Stimulated activated CD4-positive, alpha-beta T cell treated with anti-CD3 and anti-CD28 coated beads, TNF-alpha, amount 100 ng/mL, for 4 hours (primary cell): ENCODE measurements at regions not wholly inside any gene's neighbourhood (a gene's known extent, or its start where the extent isn't known, plus 50 kb on each side); places are given as distances from the start of the nearest gene placed in this dataset.

Experiments
- DNase-seq, 3 experiments: peaks; one replicate each; pipeline ENCODE4 v3.0.0-alpha.2; 2020; ENCODE audit warnings: low read depth in 3 of 3

DNA sequence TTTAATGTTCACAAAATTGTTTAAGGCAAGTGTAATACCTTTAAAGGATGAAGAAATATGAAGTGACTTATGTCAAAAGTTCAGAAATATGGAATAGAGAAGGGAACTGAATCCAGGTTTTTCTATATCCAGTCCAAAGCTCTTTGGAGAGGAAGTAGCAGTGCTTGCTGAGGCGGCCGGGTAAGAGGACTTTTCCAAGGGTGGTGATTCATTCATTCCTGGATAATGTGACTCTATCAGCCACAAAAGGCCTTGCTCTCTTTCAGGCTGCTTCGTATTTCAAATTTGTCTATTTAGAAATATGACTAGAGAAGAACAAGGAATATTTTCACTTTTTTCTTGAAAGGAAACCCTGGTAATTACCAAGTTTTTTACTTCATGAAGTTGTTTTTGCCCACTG is 830.1 kb upstream of the ZEB2 start:
- DNase-seq: no peak

DNA sequence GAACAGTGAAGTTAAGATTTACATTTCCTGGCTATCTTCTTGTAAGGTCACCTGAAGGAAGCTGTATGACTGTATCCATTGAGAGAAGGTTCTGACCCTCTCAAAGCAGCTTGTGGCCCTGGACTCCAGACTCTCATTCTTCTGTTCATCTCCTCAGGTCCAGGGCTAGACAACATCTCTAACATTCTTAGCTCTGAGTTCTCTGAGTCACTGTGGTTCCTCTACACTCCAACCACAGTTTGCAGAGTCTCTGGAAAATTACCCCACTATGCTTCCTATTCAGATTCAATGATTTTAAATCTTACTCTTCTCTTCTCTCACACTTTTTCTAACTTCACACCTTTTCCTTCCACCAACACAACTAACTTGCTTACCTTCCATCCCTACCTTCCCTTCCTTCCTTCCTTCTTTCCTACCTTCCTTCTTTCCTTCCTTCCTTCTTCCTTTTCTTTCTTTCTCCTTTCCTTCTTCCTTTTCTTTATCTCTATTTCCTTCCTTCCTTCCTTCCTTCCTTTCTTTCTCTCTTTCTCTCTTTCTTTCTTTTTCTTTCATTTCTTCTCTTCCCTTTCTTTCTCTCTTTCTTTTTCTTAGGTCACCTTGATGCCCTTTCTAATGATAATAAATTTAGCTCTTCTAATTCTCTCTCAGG is 824.3 kb upstream of the ZEB2 start:
- DNase-seq: no peak

DNA sequence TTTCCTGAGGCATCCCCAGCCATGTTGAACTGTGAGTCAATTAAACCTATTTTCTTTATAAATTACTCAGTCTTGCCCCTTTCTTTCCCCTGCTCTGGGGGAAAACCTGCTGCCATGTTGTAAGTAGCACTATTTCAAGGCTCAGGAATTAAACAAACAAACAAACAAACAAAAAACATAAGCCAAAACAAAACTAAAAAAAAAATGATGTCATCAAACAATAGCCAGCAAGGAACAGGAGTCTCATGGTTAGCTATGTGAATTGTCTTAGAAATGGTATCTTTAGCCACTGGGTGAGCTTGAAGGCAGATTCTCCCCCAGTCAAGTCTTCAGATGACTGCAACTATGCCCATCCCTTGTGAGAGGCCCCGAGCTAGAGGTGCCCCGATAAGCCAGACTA is 823.4 kb upstream of the ZEB2 start:
- no peak for DNase-seq

DNA sequence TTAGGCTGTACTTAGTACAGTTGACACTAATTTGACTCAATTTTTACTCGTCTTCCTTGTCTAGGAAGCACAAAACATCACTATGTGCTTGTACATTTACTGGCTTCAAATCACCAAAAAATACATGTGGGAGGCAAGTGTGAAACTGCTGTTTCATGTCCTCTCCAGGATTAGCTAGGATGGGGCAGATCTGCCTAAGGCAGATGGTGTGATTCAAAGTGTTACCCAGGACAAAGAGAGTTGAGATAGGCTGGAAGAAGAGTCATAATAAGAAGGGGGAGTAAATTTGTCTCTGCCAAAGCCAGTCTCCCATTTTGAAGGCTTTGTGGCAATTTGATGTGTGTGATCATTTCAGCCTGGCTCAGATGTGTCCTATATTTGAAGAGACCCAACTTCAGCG is 821.6 kb upstream of the ZEB2 start:
- DNase-seq: no peak

DNA sequence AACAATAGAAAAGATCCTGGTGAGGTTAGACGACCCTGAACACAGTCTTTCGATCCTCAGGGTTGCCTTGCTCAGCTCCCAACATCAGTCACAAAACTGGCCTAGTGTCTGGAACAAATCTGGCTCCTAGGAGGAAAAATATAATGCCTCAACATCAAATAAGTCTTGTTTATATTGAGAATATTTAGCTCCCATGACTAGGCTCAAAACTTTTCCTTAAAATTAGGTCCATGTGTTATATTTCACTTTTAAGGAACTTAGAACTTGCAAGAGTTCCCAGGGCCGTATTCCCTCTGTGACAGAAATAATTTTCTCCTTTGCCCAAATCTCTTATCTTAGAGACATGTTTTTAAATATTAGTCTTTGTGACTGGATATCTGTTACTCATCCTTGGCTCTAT is 819.7 kb upstream of the ZEB2 start:
- DNase-seq: no peak

DNA sequence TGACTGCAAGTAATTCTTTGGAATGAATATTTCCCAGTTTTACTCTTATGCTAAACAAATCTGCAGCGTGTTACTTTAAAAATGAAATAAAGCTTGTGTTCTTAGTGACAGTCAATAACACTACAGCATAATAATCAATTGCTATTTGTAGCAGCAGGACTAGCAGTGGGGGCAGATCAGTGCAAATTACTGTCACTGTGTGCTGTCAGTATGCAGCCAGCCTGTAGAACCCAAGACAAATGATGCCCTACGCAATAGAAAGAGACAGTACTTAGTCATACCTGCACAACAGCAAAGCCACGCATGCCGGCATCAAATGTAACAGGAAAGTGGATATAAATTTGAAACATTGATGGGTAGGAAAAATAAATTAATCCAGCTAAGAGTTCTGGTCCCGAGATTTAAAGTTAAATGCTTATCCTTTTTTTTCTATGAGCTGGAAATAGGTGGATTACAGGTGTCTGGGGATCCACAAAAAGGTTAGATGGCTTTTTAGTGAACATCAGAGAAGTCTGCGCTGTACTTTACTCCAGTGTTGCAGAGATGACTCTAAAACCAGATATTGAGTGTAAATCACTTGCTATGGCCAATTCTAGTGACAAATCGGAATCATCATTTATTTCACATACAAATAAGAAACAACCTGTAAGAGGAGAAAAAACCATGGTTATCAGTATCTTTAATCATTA is 812.4 kb upstream of the ZEB2 start:
- DNase-seq: no peak

DNA sequence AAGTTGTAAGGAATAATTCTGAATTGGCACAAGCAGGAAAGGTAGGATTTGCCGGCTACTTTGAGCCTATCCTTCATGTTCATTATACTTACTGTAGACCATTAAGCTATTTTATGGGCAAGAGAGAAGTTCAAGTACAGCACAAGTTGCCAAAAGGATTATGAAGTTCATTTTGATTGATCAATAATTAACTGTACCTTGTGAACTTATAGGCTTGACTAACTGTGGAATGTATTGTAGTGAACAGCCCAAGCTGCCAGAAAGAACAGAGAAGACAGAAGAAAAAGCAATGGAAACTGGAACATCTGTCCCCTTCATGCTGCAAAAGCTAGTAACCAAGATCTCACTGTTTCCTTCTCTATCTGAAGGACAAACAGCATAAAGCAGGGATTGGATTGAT is 810.1 kb upstream of the ZEB2 start:
- DNase-seq: no peak

DNA sequence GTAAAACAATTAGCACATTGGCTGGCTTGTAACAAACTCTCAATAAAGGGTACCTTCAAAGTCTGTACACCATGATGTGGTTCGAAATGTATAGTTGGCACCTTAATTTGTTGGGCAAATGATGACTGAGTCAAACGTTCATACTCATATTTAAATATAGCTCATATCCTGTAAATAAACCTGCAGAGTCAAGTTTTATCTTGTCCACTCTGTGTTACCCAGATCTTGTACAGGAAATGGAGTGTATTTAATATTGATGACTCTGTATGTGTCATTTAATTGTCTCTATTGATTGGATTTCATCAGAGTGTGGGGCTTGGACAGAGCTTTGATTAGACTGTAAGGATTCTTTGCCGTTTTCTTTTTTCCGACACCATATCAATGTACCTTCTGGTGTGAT is 805.6 kb upstream of the ZEB2 start:
- no peak for DNase-seq

DNA sequence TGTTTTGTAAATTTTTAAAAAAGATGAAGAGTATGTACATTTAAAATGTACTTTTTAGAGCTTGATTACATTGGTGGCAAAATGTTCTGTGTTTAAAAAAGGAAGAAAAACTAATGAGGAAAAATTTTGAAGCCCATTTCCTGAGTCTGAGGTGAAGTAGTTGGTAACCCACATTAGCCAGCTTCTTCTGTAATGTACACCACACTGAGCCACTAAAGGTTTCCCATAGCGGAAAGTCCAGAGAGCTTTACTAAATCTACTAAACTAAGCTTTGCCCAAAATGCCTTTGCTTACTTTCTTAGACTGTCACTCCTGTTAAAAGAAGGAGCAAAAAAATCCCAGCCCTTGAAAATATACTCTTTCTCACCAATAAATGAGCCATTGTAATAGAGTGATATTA is 804.8 kb upstream of the ZEB2 start:
- DNase-seq: no peak

DNA sequence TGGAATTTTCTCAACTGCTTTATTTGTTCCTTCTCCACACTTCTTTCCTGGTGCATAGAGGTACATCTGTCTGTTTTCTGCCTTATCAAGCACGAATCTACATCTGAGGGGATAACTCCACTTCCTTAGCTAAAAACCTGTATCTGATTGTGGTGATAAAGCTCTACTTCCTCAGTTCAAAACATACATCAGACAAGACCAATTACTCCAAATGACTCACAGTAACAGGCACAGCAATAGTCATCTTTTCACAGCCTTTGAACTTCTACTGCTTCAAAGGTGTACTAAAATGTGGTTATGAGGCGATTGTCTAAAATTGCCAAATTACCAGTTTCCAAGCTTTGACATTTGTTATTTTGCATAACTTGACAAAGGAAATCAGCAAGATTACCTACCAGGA is 803.6 kb upstream of the ZEB2 start:
- DNase-seq: no peak

DNA sequence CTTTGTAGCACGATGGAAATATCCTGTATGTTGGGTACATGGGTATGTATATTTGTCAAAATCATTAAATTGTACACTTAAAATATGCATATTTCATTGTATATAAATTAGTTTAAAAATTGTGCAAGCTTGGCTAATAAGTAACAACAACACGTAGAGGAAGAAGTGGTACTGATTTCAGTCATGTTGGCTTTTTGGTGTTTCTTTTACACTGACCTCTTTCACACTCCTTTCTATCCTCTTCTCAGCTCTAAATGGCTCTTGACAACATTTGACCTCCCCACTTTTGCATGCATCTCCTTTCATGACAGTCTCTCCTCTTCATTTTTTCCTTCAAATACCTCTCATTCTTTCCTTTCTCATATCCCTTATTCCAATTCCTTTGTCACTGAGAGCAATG is 801.4 kb upstream of the ZEB2 start:
- no peak for DNase-seq

DNA sequence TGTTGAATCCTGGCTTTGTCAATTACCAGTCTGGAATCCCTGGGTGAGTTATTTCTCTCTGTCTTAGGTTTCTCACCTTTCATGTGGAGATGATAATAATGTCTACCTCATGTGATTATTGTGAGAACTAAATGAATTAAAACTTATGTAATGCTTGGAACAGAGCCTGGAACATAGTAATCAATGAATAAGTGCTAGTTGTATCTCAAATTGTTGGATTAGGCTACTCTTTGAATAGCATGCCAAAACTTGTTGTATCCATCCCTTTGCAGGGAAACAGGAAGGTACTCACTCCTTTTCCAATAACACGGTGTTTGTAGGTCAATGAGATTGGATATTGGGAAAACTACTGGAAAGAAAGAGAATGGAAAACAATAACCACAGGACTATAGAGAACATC is 796.6 kb upstream of the ZEB2 start:
- DNase-seq: no peak

DNA sequence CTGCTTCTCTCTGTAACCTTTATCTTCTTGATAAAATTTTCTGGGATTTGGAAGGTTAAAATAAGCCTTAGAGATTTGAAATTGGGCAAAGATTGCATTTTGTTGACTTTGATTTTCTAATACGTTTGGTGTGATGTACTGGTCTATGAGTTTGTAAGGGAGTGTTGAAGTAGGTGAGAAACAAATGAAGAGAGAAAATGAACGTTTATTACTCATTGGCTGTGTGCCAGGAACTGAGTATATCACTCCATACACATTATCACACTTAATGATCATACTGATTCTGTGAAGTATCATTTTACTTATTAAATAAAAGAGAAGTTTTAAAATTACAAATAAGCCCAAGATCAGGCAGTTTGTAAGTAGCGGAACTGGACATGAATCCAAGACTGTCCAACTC is 795.1 kb upstream of the ZEB2 start:
- no peak for DNase-seq

DNA sequence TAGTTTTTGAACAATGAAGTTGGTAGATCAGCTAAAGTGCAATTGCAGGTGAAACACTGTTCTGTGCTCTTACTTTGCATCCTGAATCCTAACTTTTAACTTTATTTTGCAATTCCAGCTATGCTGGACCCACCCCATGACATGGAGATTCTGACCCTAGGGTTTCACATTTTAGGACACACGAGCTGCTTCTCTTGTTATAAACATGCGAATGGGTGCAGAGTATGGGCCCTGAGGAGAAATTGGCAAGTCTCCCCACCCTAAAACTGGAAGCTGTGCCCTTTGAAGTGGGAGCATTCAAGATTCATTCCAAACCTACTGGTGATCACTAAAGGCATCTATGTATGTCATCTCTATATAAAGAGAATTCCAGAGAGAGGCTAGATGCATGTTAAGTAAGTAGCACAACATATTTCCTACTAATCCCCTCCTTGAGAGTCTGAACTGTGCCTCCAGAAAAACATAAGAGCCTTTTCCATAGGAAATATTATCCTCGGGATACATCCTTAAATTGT is 794.3 kb upstream of the ZEB2 start:
- no peak for DNase-seq

DNA sequence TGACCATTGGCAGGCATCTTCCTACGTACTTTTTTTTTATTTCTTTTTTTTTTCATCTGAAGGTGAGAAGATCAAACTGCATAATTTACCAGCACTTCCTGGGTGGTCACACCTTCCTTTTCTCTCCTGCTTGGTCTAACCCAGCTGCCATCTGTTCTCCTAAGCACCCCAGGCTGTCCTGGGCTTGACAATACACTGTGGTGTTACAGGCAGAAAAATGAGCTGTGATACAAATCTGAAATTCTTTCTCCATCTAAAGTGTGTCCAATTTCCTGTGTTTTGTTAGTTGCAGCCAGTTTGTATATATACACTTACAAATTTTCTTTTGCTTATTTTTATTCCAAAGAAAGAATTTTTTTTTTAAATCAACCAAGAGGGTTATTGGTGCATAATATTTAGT is 786.0 kb upstream of the ZEB2 start:
- DNase-seq: no peak

DNA sequence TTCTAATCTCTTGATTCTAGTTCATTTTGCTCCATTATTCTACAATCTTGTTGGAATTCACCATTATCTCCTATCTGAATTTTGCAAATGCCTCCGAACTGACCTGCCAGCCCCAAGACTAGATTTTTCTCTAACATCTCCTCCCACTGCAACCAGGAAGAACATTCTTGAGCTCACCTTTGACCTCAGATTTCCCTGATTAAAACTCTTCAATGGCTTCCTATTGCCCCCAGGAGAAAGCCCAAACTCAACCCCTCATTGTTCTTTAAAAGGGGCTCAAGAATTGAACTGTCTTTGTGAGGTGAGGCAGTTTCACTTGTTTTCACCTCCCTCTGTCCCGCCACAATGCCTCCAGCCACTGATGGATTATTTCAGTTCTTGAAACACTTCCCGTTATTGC is 784.6 kb upstream of the ZEB2 start:
- DNase-seq: no peak

DNA sequence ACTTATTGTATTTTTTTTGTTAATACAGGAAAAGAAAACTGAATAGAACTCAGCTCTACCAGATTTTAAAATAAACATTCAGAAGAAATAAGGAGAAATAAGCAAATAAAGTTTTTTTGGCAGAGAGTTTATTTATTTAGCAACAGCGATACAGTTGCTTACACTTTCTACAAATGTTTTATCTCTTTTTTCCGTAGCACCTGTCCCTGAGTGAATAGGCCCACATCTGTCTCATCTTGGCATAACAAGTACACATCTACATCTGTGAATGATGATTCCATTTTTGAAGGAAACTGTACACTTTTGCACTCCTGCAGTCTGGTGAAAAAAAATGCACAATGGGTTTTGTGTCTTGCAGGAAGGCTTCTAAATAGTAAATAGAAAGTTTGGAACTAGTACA is 783.6 kb upstream of the ZEB2 start:
- no peak for DNase-seq

DNA sequence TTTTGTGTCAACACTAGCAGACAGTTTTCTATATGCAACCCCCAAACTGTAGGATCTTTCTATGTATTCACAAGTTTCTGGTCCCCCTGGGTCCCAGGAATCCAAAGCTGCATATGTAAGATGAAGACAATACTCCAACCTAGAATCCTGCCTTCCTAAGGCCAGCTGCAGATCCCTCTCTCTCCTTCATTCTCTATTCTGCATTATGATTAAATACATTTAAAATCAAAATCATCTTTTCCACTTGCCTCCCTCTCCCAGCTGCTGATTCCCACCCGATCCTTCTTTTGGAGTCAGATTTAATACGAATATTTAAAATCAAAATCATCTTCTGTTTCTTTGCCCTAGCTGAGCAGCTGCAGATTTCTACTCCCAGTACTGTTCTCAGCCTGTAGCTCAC is 783.0 kb upstream of the ZEB2 start:
- DNase-seq: no peak

DNA sequence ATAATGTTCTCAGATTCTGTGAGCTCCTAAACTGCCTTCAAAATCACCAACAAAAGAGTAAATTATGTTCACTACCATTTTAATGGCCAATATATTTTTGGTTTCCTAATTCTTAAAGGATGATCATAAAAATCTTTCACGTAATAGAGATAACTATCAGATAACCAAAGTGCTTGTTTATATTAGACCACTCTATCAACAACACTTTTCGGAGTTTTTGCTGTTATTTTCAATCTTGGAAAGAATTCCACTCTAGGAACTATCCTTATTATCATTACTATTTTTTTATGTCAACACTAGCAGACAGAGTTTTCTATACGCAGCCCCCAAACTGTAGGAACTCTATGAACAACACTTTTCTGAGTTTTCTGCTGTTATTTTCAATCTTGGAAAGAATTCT is 782.5 kb upstream of the ZEB2 start:
- DNase-seq: no peak

DNA sequence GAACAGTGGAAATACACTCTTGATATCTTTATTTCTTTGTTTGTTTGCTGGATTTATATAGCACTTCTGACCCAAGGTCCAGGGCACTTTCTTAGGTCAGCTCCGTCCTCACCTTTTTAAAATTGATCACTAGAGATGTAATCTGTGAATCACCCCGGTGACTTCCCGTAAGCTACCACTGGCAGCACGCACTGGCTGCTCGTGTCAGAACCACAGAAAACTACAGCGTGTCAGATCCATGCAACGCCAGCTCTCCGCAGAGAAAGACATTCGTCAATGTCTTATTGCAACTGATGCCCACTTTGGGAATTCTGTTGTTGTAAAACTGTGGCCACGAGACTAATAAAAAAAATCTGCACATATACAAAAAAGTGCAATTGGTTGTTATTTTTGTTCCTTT is 779.4 kb upstream of the ZEB2 start:
- no peak for DNase-seq

DNA sequence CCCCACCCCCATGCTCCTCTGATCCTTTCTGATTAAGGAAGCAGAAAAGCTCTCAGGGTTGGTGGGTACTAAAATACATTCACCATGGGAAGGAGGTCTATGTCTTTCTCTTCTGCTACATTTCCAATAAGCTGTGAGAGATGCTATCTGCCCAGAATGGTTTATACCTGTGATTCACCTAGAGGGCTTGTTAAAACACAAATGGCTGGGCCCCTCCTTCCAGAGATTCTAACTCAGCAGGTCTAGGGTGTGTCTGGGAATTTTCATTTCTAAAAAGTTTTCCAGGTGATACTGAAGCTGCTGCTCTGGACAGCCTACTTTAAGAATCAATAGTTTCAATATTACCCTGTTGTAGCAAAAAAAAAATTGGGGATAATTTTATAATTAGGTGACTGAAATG is 772.2 kb upstream of the ZEB2 start:
- DNase-seq: no peak

DNA sequence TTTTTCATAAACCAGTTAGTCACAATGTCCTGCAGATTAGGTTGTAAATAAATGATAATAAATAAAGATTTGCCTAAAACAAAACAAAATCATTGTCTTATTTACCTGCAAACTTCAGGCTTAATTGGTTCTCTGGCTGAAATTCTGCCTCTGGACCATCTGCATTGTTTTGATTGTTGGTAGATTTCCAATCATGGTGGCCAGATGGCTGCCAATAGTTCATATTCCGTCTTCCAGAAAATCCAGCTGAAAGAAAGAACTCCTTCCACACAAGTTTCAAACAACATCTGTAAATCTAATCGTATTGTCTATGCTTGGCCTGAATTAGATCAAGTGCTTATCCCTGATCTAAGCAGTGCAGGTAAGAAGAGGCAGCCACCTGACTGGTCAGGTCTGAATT is 771.1 kb upstream of the ZEB2 start:
- no peak for DNase-seq

DNA sequence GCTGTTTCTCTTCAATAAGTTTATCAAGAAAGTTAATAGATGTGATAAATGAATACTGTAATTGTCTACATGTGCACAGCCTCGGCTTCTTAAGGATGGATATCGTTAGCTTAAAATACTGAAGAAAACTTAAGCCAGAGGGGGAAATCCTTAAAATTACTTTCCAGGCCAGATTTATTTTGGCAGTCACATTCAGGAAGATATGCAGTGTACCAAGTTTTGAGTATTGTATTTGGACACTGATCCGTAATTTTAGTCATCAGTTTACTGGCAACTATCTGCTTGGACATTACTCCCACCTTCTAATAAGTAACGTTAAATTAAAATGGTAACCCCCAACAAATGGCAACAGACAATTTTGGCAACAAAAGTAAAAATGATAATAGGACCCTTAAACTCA is 770.0 kb upstream of the ZEB2 start:
- no peak for DNase-seq
